ENCODE measurements at regions not wholly inside any gene's neighbourhood (a gene's known extent, or its start where the extent isn't known, plus 50 kb on each side); places are given as distances from the start of the nearest gene placed in this dataset.

- Histone ChIP-seq H2AFZ (ENCODE audit: low read depth, low read length) (no peak overlapping the region), H3K27me3 (ENCODE audit: insufficient read depth, low read length) (no peaks in the 10 kb centered on the region), H3K4me1 (ENCODE audit: insufficient read depth, low read length) (no peaks in the 10 kb centered on the region), H3K79me2 (ENCODE audit: insufficient read depth, low read length) (no peaks in the 10 kb centered on the region), H3K36me3 (ENCODE audit: insufficient read depth, low read length) (no peaks in the 10 kb centered on the region), H3K9ac (ENCODE audit: low read length) (no peak overlapping the region), H4K20me1 (ENCODE audit: insufficient read depth, low read length) (no peaks in the 10 kb centered on the region), H3K9me3 (ENCODE audit: insufficient read depth, low read depth, low read length) (peaks cover 3% of the 10 kb centered on the region), H3K4me3 (ENCODE audit: insufficient read depth, low read depth, low read length) (no peak overlapping the region), H3K27ac (ENCODE audit: low read depth, low read length) (no peak overlapping the region), H3K4me2 (ENCODE audit: low read length) (no peak overlapping the region)
- Mint-ChIP-seq H3K27me3 (ENCODE audit: low read depth, unreplicated experiment) (no peaks in the 10 kb centered on the region), H3K9me3 (ENCODE audit: unreplicated experiment) (peaks cover 2% of the 10 kb centered on the region), H3K4me1 (ENCODE audit: low read depth, unreplicated experiment) (no peaks in the 10 kb centered on the region), H3K4me3 (ENCODE audit: unreplicated experiment) (no peak overlapping the region), H3K27ac (ENCODE audit: unreplicated experiment) (no peak overlapping the region), H3K36me3 (ENCODE audit: low read depth, unreplicated experiment) (no peaks in the 10 kb centered on the region)
- no peak for TF ChIP-seq EZH2 (IDR thresholded peaks at IDR 0.05; ENCODE audit: insufficient read depth, low read length)
- TF ChIP-seq CTCF (IDR thresholded peaks at IDR 0.05; ENCODE audit: insufficient read depth, low read depth, low read length), result no peak
- no peak for FAIRE-seq
- DNase-seq (ENCODE audit: low read depth), result no peak
Measured at GRCh38 chr2:185337033-185337432, 401.6 kb upstream of the FSIP2 start.

- Mint-ChIP-seq H3K4me3 (ENCODE audit: unreplicated experiment) (no peak overlapping the region), H3K36me3 (ENCODE audit: low read depth, unreplicated experiment) (no peaks in the 10 kb centered on the region), H3K27ac (ENCODE audit: unreplicated experiment) (no peak overlapping the region), H3K9me3 (ENCODE audit: unreplicated experiment) (peaks cover 2% of the 10 kb centered on the region), H3K27me3 (ENCODE audit: low read depth, unreplicated experiment) (no peaks in the 10 kb centered on the region), H3K4me1 (ENCODE audit: low read depth, unreplicated experiment) (no peaks in the 10 kb centered on the region)
- H3K4me1 ChIP-seq (ENCODE audit: insufficient read depth, low read length), result no peaks in the 10 kb centered on the region
- TF ChIP-seq CTCF (IDR thresholded peaks at IDR 0.05; ENCODE audit: insufficient read depth, low read depth, low read length), result no peak
- TF ChIP-seq EZH2 (IDR thresholded peaks at IDR 0.05; ENCODE audit: insufficient read depth, low read length), result no peak
- H3K9me3 ChIP-seq (ENCODE audit: insufficient read depth, low read depth, low read length), result peaks cover 3% of the 10 kb centered on the region
- no peak overlapping the region for H3K4me2 ChIP-seq (ENCODE audit: low read length)
- no peak for DNase-seq (ENCODE audit: low read depth)
- no peaks in the 10 kb centered on the region for H3K79me2 ChIP-seq (ENCODE audit: insufficient read depth, low read length)
- H3K9ac ChIP-seq (ENCODE audit: low read length), result no peak overlapping the region
- H3K4me3 ChIP-seq (ENCODE audit: insufficient read depth, low read depth, low read length), result no peak overlapping the region
- no peaks in the 10 kb centered on the region for H3K36me3 ChIP-seq (ENCODE audit: insufficient read depth, low read length)
- H3K27me3 ChIP-seq (ENCODE audit: insufficient read depth, low read length), result no peaks in the 10 kb centered on the region
- H2AFZ ChIP-seq (ENCODE audit: low read depth, low read length), result no peak overlapping the region
- FAIRE-seq, result no peak
- no peaks in the 10 kb centered on the region for H4K20me1 ChIP-seq (ENCODE audit: insufficient read depth, low read length)
- no peak overlapping the region for H3K27ac ChIP-seq (ENCODE audit: low read depth, low read length)
Measured at GRCh38 chr2:185338104-185338503, 400.5 kb upstream of the FSIP2 start.

- FAIRE-seq (no peak), DNase-seq (ENCODE audit: low read depth) (no peak)
- H3K4me3 Mint-ChIP-seq (ENCODE audit: unreplicated experiment), result no peak overlapping the region
- Histone ChIP-seq H3K4me2 (ENCODE audit: low read length) (no peak overlapping the region), H2AFZ (ENCODE audit: low read depth, low read length) (no peak overlapping the region), H3K9me3 (ENCODE audit: insufficient read depth, low read depth, low read length) (no peaks in the 10 kb centered on the region), H3K36me3 (ENCODE audit: insufficient read depth, low read length) (no peaks in the 10 kb centered on the region), H4K20me1 (ENCODE audit: insufficient read depth, low read length) (no peaks in the 10 kb centered on the region), H3K27me3 (ENCODE audit: insufficient read depth, low read length) (no peaks in the 10 kb centered on the region), H3K27ac (ENCODE audit: low read depth, low read length) (no peak overlapping the region), H3K9ac (ENCODE audit: low read length) (no peak overlapping the region), H3K79me2 (ENCODE audit: insufficient read depth, low read length) (no peaks in the 10 kb centered on the region), H3K4me3 (ENCODE audit: insufficient read depth, low read depth, low read length) (no peak overlapping the region), H3K4me1 (ENCODE audit: insufficient read depth, low read length) (no peaks in the 10 kb centered on the region)
- no peaks in the 10 kb centered on the region for H3K9me3 Mint-ChIP-seq (ENCODE audit: unreplicated experiment)
- H3K4me1 Mint-ChIP-seq (ENCODE audit: low read depth, unreplicated experiment), result no peaks in the 10 kb centered on the region
- TF ChIP-seq EZH2 (IDR thresholded peaks at IDR 0.05; ENCODE audit: insufficient read depth, low read length), result no peak
- no peak for TF ChIP-seq CTCF (IDR thresholded peaks at IDR 0.05; ENCODE audit: insufficient read depth, low read depth, low read length)
- no peaks in the 10 kb centered on the region for H3K27me3 Mint-ChIP-seq (ENCODE audit: low read depth, unreplicated experiment)
- no peak overlapping the region for H3K27ac Mint-ChIP-seq (ENCODE audit: unreplicated experiment)
- no peaks in the 10 kb centered on the region for H3K36me3 Mint-ChIP-seq (ENCODE audit: low read depth, unreplicated experiment)
Measured at GRCh38 chr2:185347445-185347844, 391.2 kb upstream of the FSIP2 start.
